WERI-Rb-1 (cell line): ENCODE measurements at regions not wholly inside any gene's neighbourhood (a gene's known extent, or its start where the extent isn't known, plus 50 kb on each side); places are given as distances from the start of the nearest gene placed in this dataset.

ENCODE experiments used
- DNase-seq: peaks from one replicate; pipeline ENCODE4 v3.0.0-alpha.2; 2020
- H3K27ac ChIP-seq: fragments of 250-450 bp; sonication (Bioruptor Pico); 2 replicates; pipeline ENCODE4 v1.5.1; 2020; ENCODE audit warnings: mild to moderate bottlenecking, moderate library complexity
- H3K27me3 ChIP-seq: fragments of 250-450 bp; sonication (Bioruptor Pico); 2 replicates; pipeline ENCODE4 v1.5.1; 2021; ENCODE audit warnings: mild to moderate bottlenecking, low read depth, moderate library complexity; ENCODE audit not compliant: insufficient read depth, severe bottlenecking
- H3K36me3 ChIP-seq: fragments of 250-450 bp; sonication (Bioruptor Pico); 2 replicates; pipeline ENCODE4 v1.5.1; 2020; ENCODE audit warnings: mild to moderate bottlenecking, moderate library complexity
- H3K4me3 ChIP-seq: 2 replicates; pipeline ENCODE4 v1.5.1; 2011; ENCODE audit warnings: low read depth, mild to moderate bottlenecking, control low read depth, low read length
- H3K9me3 ChIP-seq: fragments of 250-450 bp; sonication (Bioruptor Pico); 2 replicates; pipeline ENCODE4 v1.5.1; 2021; ENCODE audit warnings: mild to moderate bottlenecking, moderate library complexity; ENCODE audit not compliant: severe bottlenecking
- CTCF ChIP-seq: IDR thresholded peaks from 2 replicates; pipeline ENCODE4 v1.5.1; 2011; ENCODE audit warnings: low read depth, mild to moderate bottlenecking, control low read depth, inconsistent platforms, low read length

- H3K27me3 ChIP-seq: no peaks in the 10 kb centered on the region
- no peak overlapping the region for H3K4me3 ChIP-seq
- H3K9me3 ChIP-seq: no peaks in the 10 kb centered on the region
- H3K27ac ChIP-seq: no peak overlapping the region
- H3K36me3 ChIP-seq: no peaks in the 10 kb centered on the region
- no peak for TF ChIP-seq CTCF
- no peak for DNase-seq
Measured at GRCh38 chr1:191306916-191307315, 829.3 kb upstream of the BRINP3 start.

GRCh38 chr1:191320062-191320461, 838.2 kb upstream of the RGS18 start:
- DNase-seq: no peak
- Histone ChIP-seq H3K9me3 (no peaks in the 10 kb centered on the region), H3K4me3 (no peak overlapping the region), H3K27me3 (no peaks in the 10 kb centered on the region), H3K27ac (no peak overlapping the region), H3K36me3 (no peaks in the 10 kb centered on the region)
- TF ChIP-seq CTCF: no peak

- H3K27ac ChIP-seq: no peak overlapping the region
Measured at GRCh38 chr1:191327868-191328267, 830.4 kb upstream of the RGS18 start.

GRCh38 chr1:191343816-191344215, 814.4 kb upstream of the RGS18 start:
- Histone ChIP-seq H3K27ac (no peak overlapping the region), H3K36me3 (no peaks in the 10 kb centered on the region), H3K9me3 (no peaks in the 10 kb centered on the region), H3K27me3 (no peaks in the 10 kb centered on the region), H3K4me3 (no peak overlapping the region)
- no peak for DNase-seq
- TF ChIP-seq CTCF: no peak

More at GRCh38 chr1:191327868-191328267, 830.4 kb upstream of the RGS18 start:
- no peak for DNase-seq
- TF ChIP-seq CTCF: no peak
- Histone ChIP-seq H3K9me3 (no peaks in the 10 kb centered on the region), H3K27me3 (no peaks in the 10 kb centered on the region), H3K36me3 (no peaks in the 10 kb centered on the region), H3K4me3 (no peak overlapping the region)

GRCh38 chr1:191346381-191346780, 811.9 kb upstream of the RGS18 start:
- TF ChIP-seq CTCF: no peak
- DNase-seq: no peak
- H3K27ac ChIP-seq: no peak overlapping the region
- H3K36me3 ChIP-seq: no peaks in the 10 kb centered on the region
- no peaks in the 10 kb centered on the region for H3K9me3 ChIP-seq
- H3K27me3 ChIP-seq: no peaks in the 10 kb centered on the region
- H3K4me3 ChIP-seq: no peak overlapping the region

- H3K27me3 ChIP-seq: no peaks in the 10 kb centered on the region
- TF ChIP-seq CTCF: no peak
- H3K4me3 ChIP-seq: no peak overlapping the region
- H3K36me3 ChIP-seq: no peaks in the 10 kb centered on the region
- DNase-seq: no peak
- no peak overlapping the region for H3K27ac ChIP-seq
- H3K9me3 ChIP-seq: no peaks in the 10 kb centered on the region
Measured at GRCh38 chr1:191348328-191348727, 809.9 kb upstream of the RGS18 start.
